NT2/D1 (cell line): ENCODE measurements at regions not wholly inside any gene's neighbourhood (a gene's known extent, or its start where the extent isn't known, plus 50 kb on each side); places are given as distances from the start of the nearest gene placed in this dataset.

ENCODE experiments used
- DNase-seq: peaks from one replicate; pipeline ENCODE4 v3.0.0-alpha.2; 2011; ENCODE audit warnings: low read depth, low spot score
- H3K27me3 ChIP-seq: 2 replicates; pipeline ENCODE4 v1.6.0; 2011; ENCODE audit warnings: mild to moderate bottlenecking; ENCODE audit not compliant: insufficient read length, insufficient read depth
- H3K36me3 ChIP-seq: 2 replicates; pipeline ENCODE4 v1.6.1; 2011; ENCODE audit warnings: mild to moderate bottlenecking, low read length, mixed read lengths; ENCODE audit not compliant: insufficient read depth, insufficient read length
- H3K4me1 ChIP-seq: 2 replicates; pipeline ENCODE4 v1.5.1; 2011; ENCODE audit not compliant: insufficient read depth, insufficient read length
- H3K4me3 ChIP-seq: 2 replicates; pipeline ENCODE4 v1.5.1; 2011; ENCODE audit warnings: low read depth; ENCODE audit not compliant: insufficient read length
- H3K9ac ChIP-seq: 2 replicates; pipeline ENCODE4 v1.6.0; 2011; ENCODE audit warnings: low read depth; ENCODE audit not compliant: insufficient read length
- H3K9me3 ChIP-seq: 2 replicates; pipeline ENCODE4 v1.5.1; 2011; ENCODE audit warnings: mild to moderate bottlenecking, low read length; ENCODE audit not compliant: insufficient read depth
- SUZ12 ChIP-seq: IDR thresholded peaks from 2 replicates; pipeline ENCODE4 v1.6.1; 2011; ENCODE audit not compliant: insufficient read length, insufficient read depth; ENCODE audit errors: extremely low read depth
- YY1 ChIP-seq: IDR thresholded peaks from 2 replicates; pipeline ENCODE4 v1.6.1; 2011; ENCODE audit not compliant: insufficient read length, insufficient read depth
- ZNF274 ChIP-seq: IDR thresholded peaks from 2 replicates; pipeline ENCODE4 v1.6.1; 2011; ENCODE audit warnings: mild to moderate bottlenecking, low read depth, low read length

- Histone ChIP-seq H3K36me3 (no peaks in the 10 kb centered on the region), H3K4me1 (no peaks in the 10 kb centered on the region), H3K4me3 (no peak overlapping the region), H3K27me3 (no peaks in the 10 kb centered on the region), H3K9ac (no peak overlapping the region), H3K9me3 (no peaks in the 10 kb centered on the region)
- TF ChIP-seq ZNF274 (no peak), YY1 (no peak), SUZ12 (no peak)
- no peak for DNase-seq
Observed at GRCh38 chr6:77403424-77403823, 59.9 kb downstream of the HTR1B start.

GRCh38 chr6:77401231-77401630 lies 62.1 kb downstream of the HTR1B start:
- Histone ChIP-seq H3K36me3 (no peaks in the 10 kb centered on the region), H3K4me3 (no peak overlapping the region), H3K27me3 (no peaks in the 10 kb centered on the region), H3K9me3 (no peaks in the 10 kb centered on the region), H3K9ac (no peak overlapping the region), H3K4me1 (no peaks in the 10 kb centered on the region)
- DNase-seq, result no peak
- TF ChIP-seq SUZ12 (no peak), YY1 (no peak), ZNF274 (no peak)

- H3K36me3 ChIP-seq, result no peaks in the 10 kb centered on the region
- H3K4me1 ChIP-seq, result no peaks in the 10 kb centered on the region
- DNase-seq, result no peak
- no peak overlapping the region for H3K4me3 ChIP-seq
- no peak overlapping the region for H3K9ac ChIP-seq
- H3K27me3 ChIP-seq, result no peaks in the 10 kb centered on the region
- H3K9me3 ChIP-seq, result no peaks in the 10 kb centered on the region
- TF ChIP-seq ZNF274 (no peak), SUZ12 (no peak), YY1 (no peak)
Observed at GRCh38 chr6:77397561-77397960, 65.7 kb downstream of the HTR1B start.

- no peaks in the 10 kb centered on the region for H3K4me1 ChIP-seq
- H3K9ac ChIP-seq, result no peak overlapping the region
- H3K4me3 ChIP-seq, result no peak overlapping the region
- H3K27me3 ChIP-seq, result no peaks in the 10 kb centered on the region
- no peaks in the 10 kb centered on the region for H3K9me3 ChIP-seq
- no peaks in the 10 kb centered on the region for H3K36me3 ChIP-seq
- DNase-seq, result no peak
- TF ChIP-seq SUZ12 (no peak), ZNF274 (no peak), YY1 (no peak)
Observed at GRCh38 chr6:77389402-77389801, 73.9 kb downstream of the HTR1B start.

- TF ChIP-seq YY1, result no peak
- TF ChIP-seq SUZ12, result no peak
- TF ChIP-seq ZNF274, result no peak
- no peak for DNase-seq
- Histone ChIP-seq H3K4me3 (no peak overlapping the region), H3K9me3 (no peaks in the 10 kb centered on the region), H3K9ac (no peak overlapping the region), H3K36me3 (no peaks in the 10 kb centered on the region), H3K27me3 (no peaks in the 10 kb centered on the region), H3K4me1 (no peaks in the 10 kb centered on the region)
Observed at GRCh38 chr6:77383026-77383425, 80.3 kb downstream of the HTR1B start.

GRCh38 chr6:77373955-77374354 lies 89.3 kb downstream of the HTR1B start:
- Histone ChIP-seq H3K9me3 (no peaks in the 10 kb centered on the region), H3K36me3 (no peaks in the 10 kb centered on the region), H3K27me3 (no peaks in the 10 kb centered on the region), H3K9ac (no peak overlapping the region), H3K4me3 (no peak overlapping the region), H3K4me1 (no peaks in the 10 kb centered on the region)
- no peak for TF ChIP-seq SUZ12
- no peak for TF ChIP-seq ZNF274
- no peak for TF ChIP-seq YY1
- no peak for DNase-seq

- no peaks in the 10 kb centered on the region for H3K27me3 ChIP-seq
- no peaks in the 10 kb centered on the region for H3K4me1 ChIP-seq
- no peak overlapping the region for H3K4me3 ChIP-seq
- H3K9me3 ChIP-seq, result no peaks in the 10 kb centered on the region
- TF ChIP-seq ZNF274 (no peak), SUZ12 (no peak), YY1 (no peak)
- no peak for DNase-seq
- H3K9ac ChIP-seq, result no peak overlapping the region
- H3K36me3 ChIP-seq, result no peaks in the 10 kb centered on the region
Observed at GRCh38 chr6:77371748-77372147, 91.5 kb downstream of the HTR1B start.
